Esophagus squamous epithelium (tissue), 4 donors: ENCODE measurements at regions not wholly inside any gene's neighbourhood (a gene's known extent, or its start where the extent isn't known, plus 50 kb on each side); places are given as distances from the start of the nearest gene placed in this dataset.

Source experiments
- POLR2A ChIP-seq, 4 donors: fragments of 450-650 bp; IDR thresholded peaks; one replicate each; pipeline ENCODE4 v1.6.1; 2017; ENCODE audit warnings: antibody characterized with exemption in 4 of 4, mild to moderate bottlenecking in 4 of 4, moderate library complexity in 3 of 4
- TF ChIP-seq, protein P1 (sequence below), 6 experiments: fragments of 450-650 bp in 4 of 6; fragments of 200-600 bp in 2 of 6; sonication (generic) in 2 of 6; IDR thresholded peaks; one replicate each; pipeline ENCODE4 v1.5.1; 2016 to 2019; ENCODE audit warnings: antibody characterized with exemption in 6 of 6, mild to moderate bottlenecking in 4 of 6, moderate library complexity in 4 of 6

- TF ChIP-seq, protein P1, sequence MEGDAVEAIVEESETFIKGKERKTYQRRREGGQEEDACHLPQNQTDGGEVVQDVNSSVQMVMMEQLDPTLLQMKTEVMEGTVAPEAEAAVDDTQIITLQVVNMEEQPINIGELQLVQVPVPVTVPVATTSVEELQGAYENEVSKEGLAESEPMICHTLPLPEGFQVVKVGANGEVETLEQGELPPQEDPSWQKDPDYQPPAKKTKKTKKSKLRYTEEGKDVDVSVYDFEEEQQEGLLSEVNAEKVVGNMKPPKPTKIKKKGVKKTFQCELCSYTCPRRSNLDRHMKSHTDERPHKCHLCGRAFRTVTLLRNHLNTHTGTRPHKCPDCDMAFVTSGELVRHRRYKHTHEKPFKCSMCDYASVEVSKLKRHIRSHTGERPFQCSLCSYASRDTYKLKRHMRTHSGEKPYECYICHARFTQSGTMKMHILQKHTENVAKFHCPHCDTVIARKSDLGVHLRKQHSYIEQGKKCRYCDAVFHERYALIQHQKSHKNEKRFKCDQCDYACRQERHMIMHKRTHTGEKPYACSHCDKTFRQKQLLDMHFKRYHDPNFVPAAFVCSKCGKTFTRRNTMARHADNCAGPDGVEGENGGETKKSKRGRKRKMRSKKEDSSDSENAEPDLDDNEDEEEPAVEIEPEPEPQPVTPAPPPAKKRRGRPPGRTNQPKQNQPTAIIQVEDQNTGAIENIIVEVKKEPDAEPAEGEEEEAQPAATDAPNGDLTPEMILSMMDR (IDR thresholded peaks at IDR 0.05): no peak
- TF ChIP-seq POLR2A (IDR thresholded peaks at IDR 0.05): no peak
Observed at GRCh38 chr10:124166431-124167125, 73.2 kb upstream of the CHST15 start.
